GM19467 (cell line): ENCODE measurements at regions not wholly inside any gene's neighbourhood (a gene's known extent, or its start where the extent isn't known, plus 50 kb on each side); places are given as distances from the start of the nearest gene placed in this dataset.
"Not testable (repeated sequence)": the region's sequence is repeated elsewhere in the genome, so short reads cannot be mapped to it uniquely, and the experiment has no call there.

Source experiments
- ATAC-seq: cut with Tn5 transposase; IDR thresholded peaks from one replicate; pipeline ENCODE4 v1.9.1; 2021; ENCODE audit warnings: mild to moderate bottlenecking, moderate library complexity; ENCODE audit not compliant: unreplicated experiment

- ATAC-seq, result no peak
Observed at GRCh38 chr15:79538527-79538926, 106.4 kb downstream of the MINAR1 start.

GRCh38 chr15:79539401-79539800 is 107.3 kb downstream of the MINAR1 start:
- ATAC-seq, result no peak

GRCh38 chr15:79540551-79540950 is 108.4 kb downstream of the MINAR1 start:
- no peak for ATAC-seq

- ATAC-seq, result no peak
Observed at GRCh38 chr15:79541196-79541595, 109.1 kb downstream of the MINAR1 start.

- ATAC-seq, result no peak
Observed at GRCh38 chr15:79543097-79543496, 111.0 kb downstream of the MINAR1 start.

GRCh38 chr15:79549196-79549595 is 117.1 kb downstream of the MINAR1 start:
- no peak for ATAC-seq

- no peak for ATAC-seq
Observed at GRCh38 chr15:79560384-79560783, 128.2 kb downstream of the MINAR1 start.

GRCh38 chr15:79561982-79562381 is 129.8 kb downstream of the MINAR1 start:
- no peak for ATAC-seq

GRCh38 chr15:79562403-79562815 is 130.3 kb downstream of the MINAR1 start:
- no peak for ATAC-seq

GRCh38 chr15:79562899-79563298 is 130.8 kb downstream of the MINAR1 start:
- no peak for ATAC-seq

- no peak for ATAC-seq
Observed at GRCh38 chr15:79570004-79570403, 137.9 kb downstream of the MINAR1 start.

- no peak for ATAC-seq
Observed at GRCh38 chr15:79572691-79573404, 140.7 kb downstream of the MINAR1 start.

GRCh38 chr15:79574431-79575273 is 142.5 kb downstream of the MINAR1 start:
- ATAC-seq, result not testable (repeated sequence)

- ATAC-seq, result no peak
Observed at GRCh38 chr15:79582650-79583049, 150.5 kb downstream of the MINAR1 start.

GRCh38 chr15:79592126-79592525 is 160.0 kb downstream of the MINAR1 start:
- no peak for ATAC-seq

- ATAC-seq, result no peak
Observed at GRCh38 chr15:79593119-79593869, 161.2 kb downstream of the MINAR1 start.

- no peak for ATAC-seq
Observed at GRCh38 chr15:79595306-79595705, 163.2 kb downstream of the MINAR1 start.

GRCh38 chr15:79595995-79596622 is 164.0 kb downstream of the MINAR1 start:
- peak; percentile 96 for ATAC-seq

- ATAC-seq, result no peak
Observed at GRCh38 chr15:79598639-79599038, 166.5 kb downstream of the MINAR1 start.

- no peak for ATAC-seq
Observed at GRCh38 chr15:79601405-79602086, 169.4 kb downstream of the MINAR1 start.
